CD4-positive, alpha-beta T cell treated with Interleukin-12 subunit alpha and Interleukin-12 subunit beta, for 1 hour (primary cell): ENCODE measurements at regions not wholly inside any gene's neighbourhood (a gene's known extent, or its start where the extent isn't known, plus 50 kb on each side); places are given as distances from the start of the nearest gene placed in this dataset.

Experiments used
- DNase-seq: peaks from one replicate; pipeline ENCODE4 v3.0.0-alpha.2; 2020

GRCh38 chr3:187931770-187932278 is 186.6 kb upstream of the BCL6 start:
- no peak for DNase-seq

DNA sequence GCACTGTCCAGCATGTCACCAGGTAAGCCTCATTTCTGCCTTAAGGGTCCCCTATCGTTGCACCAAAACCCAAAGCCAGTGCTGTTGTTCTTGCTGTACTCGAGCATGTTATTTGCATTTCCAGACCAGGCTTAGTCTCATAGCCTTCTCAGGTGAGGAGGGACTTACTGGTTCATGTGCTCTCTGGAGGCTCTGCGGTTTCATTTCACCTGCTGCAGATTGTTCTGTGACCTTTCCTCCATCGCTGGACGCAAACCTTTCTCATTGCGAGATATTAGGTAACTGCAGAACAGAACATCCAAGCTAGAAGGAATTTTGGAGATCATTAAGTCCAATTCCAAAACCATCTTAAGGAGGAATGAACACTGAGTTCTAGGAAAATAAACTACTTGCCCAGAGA is 187.3 kb upstream of the BCL6 start:
- DNase-seq: no peak

DNA sequence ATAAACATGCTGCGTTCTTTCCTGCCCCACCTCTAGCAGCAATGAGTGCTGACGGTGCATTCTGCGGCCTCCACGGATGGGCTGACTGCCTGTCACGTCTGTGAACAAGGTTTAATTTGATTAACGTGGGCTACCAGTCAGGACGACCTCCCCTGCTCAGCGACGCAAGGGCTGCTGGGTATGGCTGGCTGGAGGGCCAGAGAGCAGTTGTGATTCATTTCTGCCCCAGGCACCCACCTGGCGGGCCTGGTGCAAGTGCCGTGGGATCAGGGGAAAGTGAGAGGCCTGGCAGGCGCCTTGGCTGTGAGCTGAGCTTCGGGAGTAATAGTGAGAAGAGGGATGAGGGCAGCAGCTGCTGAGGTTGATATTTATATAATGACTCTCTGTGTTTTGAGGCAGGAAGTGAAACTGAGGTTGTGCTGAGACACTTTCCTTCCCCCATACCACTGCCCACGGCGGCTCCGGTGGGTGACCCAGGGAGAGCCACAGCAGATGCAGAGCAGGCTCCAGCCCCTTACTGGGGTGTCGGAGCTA is 190.4 kb upstream of the BCL6 start:
- peak; percentile 35 for DNase-seq

DNA sequence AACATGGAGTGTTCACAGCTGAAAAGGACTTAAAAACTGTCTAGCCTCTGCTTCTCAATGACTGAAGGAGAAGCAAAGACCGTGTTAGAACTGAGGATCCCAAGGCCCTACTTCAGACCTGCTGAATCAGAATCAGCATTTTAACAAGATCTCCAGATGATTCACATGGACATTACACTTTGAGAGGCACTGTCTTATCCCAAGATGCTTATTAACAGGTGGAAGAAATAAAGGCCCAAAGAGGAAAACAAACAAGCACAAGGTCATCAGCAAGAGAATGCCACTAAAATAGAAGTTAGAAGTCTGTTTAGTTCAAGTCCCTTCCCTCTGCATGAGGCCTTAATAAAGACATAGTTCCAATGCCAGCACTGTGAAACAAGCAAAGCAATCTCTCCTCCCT is 191.4 kb upstream of the BCL6 start:
- no peak for DNase-seq

- no peak for DNase-seq
These were observed 194.6 kb upstream of the BCL6 start for GRCh38 chr3:187939891-187940290.

GRCh38 chr3:187941135-187941847 is 196.0 kb upstream of the BCL6 start:
- no peak for DNase-seq

GRCh38 chr3:187941848-187942194 is 196.6 kb upstream of the BCL6 start:
- no peak for DNase-seq

- DNase-seq: no peak
These were observed 197.5 kb upstream of the BCL6 start for GRCh38 chr3:187942658-187943241.

- no peak for DNase-seq
These were observed 198.6 kb upstream of the BCL6 start for GRCh38 chr3:187943677-187944389.

DNA sequence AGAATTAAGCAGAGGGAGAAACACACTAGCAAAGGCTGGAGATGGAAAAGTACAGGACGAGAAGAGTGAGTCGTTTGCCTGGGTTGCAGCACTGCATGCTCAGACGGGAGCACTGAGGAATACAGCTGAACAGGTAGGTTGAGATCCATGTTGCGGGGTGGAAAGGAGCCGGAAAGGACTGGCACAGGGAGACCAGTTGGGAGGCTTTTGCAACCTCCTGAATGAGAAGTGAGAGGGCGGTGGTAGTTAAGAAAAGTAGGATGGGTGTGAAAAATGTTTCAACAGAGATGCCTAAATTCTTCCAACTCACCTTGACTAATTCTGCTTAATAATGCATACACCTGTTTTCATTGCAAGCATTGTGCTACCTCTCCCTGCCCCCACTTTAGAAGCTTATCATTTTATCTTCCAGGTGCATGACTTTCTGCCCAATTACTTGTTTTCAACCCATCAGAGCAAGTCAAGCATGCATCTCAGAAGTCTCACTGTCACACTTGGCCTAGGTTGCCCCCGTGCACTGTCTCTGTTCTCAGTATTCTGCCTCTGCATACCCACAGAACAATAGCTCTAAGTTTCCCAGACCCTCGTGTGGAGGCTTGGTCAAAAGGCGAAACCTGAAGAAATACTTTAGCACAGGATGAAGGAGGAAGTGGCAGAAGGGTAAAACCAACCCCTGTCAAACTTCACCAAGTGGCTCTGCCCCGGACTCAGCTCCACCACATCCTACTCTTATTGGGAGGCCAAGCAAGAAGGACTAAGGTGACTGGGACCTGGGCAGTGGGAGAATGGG is 199.3 kb upstream of the BCL6 start:
- no peak for DNase-seq

GRCh38 chr3:187945374-187945773 is 200.1 kb upstream of the BCL6 start:
- DNase-seq: no peak

GRCh38 chr3:187946163-187946691 is 201.0 kb upstream of the BCL6 start:
- DNase-seq: no peak

DNA sequence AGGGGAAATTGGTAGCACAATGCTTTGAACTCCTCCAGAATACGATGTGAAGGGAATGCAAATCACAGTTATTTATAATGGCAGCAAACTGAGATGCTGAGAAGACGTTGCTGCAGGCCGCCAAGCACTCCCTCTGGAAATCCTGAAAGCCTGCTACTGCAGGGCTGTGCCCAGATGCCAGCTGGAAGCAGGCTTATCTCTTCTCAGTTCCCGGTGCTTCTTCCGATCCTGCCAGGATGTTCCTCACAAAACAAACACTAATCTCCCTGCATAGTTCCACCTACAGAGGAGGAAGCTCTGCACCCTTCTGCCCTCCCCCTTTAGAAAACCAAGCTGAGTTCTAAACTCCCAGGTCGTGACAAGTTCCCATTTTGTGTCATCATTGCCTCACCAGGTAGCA is 201.7 kb upstream of the BCL6 start:
- no peak for DNase-seq

DNA sequence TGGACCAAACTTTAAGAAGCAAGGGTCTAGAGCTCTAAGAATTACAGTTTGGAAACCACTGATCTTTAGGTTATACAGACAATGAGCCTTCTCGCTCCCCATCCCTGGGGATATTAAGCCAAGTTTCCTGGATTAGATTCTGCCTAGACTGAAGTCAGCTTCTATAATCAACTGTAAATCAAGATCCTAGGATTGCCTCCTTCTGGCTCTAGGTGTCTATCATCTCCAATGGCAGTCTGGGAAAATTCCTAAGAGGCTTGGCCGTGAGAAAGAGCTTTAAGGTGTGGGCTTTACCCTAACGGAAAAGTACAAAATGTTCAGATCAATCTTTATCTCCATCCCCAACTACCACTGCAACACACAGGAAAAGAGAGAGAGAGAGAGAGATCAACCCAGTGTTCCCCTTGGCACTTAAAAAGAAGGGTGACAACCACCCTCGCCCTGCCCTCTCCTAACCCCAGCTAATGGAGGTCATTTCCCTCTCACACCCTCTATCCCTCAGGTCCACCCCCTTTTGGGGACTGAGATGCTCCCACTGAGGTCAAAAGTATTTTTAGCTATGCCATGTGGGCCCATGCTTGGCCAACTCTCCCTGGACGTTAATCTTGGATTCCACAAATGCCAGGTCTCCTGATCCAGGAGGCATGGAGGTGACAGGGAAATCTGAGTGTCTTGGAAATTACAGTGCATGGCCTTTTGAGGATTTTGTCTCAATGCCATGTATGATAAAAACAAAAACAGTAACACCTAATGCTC is 202.8 kb upstream of the BCL6 start:
- no peak for DNase-seq

DNA sequence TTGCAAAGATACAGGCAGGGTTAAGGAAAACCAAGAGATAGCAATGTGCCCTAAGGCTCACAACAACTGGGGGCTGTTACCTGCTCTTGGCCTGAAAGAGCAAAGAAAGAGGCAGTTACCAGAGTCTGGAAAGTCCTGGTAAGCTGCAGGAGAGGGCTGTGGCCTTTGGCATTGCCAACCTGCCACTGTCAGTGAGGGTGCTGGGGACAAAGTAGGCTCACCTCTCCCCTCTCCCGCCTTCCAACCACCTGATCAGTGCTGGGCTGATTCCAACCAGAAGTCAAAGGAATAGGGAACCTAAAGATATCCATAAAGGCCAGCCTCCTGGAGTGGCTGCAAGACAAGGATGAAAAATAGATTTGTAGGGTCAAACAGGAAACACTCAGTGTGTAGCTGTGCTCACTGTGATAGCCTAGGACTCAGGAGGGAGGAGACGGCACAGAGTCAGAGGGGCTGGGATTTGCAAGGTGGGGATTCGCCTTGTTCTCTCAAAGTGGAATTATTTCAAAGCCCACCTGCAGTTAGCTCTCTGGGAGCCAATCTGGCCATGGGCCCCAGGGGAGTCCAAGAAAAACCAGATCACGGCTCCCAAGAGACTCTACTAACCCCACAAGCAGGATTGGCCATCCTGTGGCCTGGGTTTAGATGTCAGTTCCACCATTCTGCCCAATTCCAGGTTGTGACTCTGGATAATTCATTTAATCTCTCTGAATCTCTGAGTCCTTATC is 204.0 kb upstream of the BCL6 start:
- no peak for DNase-seq

DNA sequence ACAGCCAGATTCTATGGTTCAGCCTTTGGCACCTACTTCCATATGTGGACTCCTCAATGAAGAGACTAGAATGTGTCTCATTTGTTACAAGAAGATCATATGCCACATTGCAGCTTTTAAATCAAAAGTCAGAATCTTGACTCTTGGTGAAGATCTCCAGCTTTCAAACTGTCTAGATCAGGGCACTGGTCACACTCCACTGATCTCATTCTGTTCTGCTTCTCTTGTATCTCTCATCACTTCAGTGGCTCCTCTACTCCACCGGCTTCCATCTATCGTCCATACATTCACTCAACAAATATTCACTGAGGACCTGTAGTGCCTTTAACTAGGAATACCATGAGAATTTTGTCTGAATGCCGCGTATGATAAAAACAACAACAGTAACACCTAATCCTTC is 203.3 kb upstream of the LPP start:
- no peak for DNase-seq

DNA sequence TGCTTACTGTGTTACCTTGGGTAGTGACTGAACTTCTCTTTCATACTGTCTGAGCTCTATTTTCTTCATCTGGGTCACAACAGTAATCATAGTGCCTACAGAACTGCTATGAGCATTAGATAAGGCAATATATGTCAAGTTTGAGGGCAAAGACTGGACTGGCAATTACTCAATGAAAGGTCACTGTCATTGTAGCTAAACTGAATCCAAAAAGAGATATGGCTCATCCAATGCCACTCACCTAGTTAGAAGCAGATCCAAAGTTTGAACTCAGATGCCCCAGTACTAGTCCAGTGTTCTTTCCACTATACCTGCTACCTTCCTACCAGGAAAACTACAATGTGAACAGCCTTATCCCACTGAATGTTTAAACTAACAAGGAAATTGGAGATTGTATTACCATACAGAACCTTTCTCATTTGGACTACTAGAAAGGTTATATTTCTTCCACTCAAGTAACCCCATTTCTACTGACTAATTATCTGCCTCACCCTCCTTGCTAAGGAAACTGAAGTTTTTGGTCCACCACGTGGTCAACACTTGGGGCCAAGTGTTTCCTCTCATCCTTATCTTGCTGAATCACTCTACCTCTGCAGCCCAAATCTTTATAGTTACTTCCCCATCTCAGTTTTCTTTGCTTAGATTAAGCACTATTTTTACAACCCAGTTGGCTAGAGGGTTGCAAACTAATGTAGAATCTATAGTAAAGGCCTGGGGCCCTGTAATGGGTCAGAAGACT is 202.3 kb upstream of the LPP start:
- no peak for DNase-seq

- no peak for DNase-seq
These were observed 201.1 kb upstream of the LPP start for GRCh38 chr3:187952849-187953248.

DNA sequence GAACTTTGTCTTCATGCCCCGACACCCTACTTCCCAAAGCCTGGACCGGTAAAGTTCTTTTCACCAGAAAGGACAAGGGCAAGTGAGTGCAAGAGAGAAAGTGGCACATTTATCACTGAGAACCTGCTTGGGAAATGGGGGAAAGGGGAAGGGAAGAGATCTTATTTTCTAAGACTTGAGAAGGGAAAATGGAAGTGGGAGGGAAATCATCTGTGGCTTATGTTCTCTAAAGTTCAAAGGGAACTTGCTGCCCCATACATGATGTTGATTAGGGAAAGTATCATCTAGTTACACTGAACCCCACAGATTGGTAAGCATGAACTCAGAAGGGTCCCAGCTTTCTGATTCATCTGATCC is 199.5 kb upstream of the LPP start:
- DNase-seq: no peak

- no peak for DNase-seq
These were observed 198.9 kb upstream of the LPP start for GRCh38 chr3:187954873-187955586.
